HG03175 (cell line): ENCODE measurements at regions not wholly inside any gene's neighbourhood (a gene's known extent, or its start where the extent isn't known, plus 50 kb on each side); places are given as distances from the start of the nearest gene placed in this dataset.

Experiments used
- ATAC-seq: cut with Tn5 transposase; IDR thresholded peaks from one replicate; pipeline ENCODE4 v1.9.1; 2021; ENCODE audit warnings: mild to moderate bottlenecking, moderate library complexity; ENCODE audit not compliant: unreplicated experiment

GRCh38 chr1:201589186-201589585, 50.3 kb downstream of the NAV1 start:
- ATAC-seq: no peak

GRCh38 chr1:201590474-201590873, 51.5 kb downstream of the NAV1 start:
- no peak for ATAC-seq

DNA sequence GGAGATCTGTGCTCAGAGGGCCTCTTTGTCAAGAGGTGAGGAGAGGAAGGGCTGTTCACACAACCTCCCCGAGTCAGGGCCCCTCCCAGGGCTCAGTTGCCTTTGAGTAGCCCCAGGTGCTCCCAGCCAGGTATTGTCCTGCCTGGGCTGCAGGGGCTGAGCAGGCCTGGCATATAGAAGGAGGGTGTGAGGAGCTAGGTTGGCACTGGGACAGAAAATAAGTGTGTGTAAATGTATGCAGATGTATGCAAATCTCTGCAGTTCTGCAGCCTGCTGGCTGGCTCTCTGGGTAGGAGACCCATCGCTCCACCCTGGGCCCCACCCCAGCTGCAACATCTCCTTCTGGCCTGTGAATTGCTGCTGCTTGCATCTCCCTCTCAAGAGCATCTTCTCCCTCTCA, 52.4 kb downstream of the NAV1 start:
- ATAC-seq: no peak

GRCh38 chr1:201591981-201592380, 53.1 kb downstream of the NAV1 start:
- no peak for ATAC-seq

GRCh38 chr1:201593200-201593921, 54.4 kb downstream of the NAV1 start:
- no peak for ATAC-seq

- ATAC-seq: no peak
Observed at GRCh38 chr1:201594575-201595245, 55.8 kb downstream of the NAV1 start.

DNA sequence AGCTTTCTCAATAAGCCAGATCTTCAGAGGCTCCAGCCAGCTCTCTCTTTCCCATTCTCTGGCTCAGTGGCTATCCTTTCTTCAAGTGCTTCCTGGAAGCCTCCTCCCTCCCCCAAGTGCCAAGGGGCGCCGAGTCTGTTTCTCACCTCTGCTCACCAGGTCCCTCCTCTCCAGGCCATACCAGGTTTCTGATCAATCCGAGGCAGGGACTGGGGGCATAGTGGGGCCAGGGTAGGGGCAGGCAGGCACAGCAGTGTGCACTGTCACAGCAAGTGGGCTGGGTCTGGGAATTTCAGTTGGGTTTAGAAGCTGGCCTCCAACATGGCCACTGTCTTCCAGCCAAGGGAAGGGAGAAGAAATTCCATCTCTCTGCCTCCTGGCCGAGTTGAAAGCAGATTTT, 56.5 kb downstream of the NAV1 start:
- ATAC-seq: no peak

- ATAC-seq: no peak
Observed at GRCh38 chr1:201596101-201596868, 57.4 kb downstream of the NAV1 start.

- ATAC-seq: no peak
Observed at GRCh38 chr1:201597551-201598230, 58.8 kb downstream of the NAV1 start.

DNA sequence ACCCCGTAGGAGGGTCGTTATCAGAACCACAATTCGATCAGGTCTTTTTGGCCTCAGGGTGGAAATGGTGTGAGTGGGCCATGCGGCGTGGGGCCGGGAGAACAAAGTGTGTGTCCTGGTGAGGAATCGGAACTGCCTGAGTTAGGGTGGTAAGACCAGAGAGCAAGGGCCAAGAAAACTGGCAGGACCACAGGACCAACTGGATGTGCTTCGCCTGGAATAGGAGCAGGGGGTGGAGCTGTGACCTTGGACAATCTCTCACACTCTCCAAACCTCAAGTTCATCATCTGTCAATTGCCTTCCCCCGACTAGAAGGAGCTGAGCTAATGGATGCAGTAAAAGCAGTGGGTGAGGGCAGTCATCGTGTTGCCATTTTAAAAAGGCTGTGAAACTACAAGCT, 59.5 kb downstream of the NAV1 start:
- ATAC-seq: no peak

DNA sequence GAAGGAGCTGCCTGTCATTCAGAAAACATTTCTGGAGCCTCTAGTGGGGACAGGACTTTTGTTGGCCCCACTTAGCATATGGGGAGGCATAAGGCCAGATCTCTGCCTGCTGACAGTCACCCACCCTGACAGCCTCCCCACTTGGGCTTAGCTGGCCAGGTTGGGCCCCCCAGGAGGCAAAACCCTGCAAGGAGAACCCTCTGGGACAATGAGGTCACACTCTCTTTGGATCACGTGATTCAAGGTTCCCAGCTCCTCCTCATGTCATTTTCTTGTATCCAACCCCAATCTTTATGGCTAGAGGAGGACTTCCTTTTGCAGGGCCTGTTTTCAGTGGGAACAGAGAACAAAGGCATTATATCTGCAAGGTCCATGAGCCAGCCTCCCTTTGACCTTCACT, 60.0 kb downstream of the NAV1 start:
- no peak for ATAC-seq

DNA sequence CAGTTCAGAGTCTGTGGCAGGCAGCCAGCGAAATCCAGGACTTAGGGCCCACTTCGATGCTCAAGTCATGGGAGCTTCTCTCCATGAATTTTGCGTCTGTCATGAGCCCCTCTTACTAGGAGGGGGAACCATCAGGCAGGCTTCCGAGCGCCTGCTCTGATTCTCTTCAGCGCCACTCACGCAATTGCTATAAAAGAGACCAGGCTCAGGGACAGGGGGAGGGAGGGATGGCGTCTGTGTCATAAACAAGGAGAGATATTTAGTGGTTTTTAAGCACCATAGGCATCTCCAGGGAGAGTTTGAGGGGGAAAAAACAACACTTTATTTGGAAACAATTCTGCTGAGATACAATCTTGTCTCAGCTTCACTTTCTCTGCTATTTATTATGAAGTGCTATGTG, 60.6 kb downstream of the NAV1 start:
- no peak for ATAC-seq

DNA sequence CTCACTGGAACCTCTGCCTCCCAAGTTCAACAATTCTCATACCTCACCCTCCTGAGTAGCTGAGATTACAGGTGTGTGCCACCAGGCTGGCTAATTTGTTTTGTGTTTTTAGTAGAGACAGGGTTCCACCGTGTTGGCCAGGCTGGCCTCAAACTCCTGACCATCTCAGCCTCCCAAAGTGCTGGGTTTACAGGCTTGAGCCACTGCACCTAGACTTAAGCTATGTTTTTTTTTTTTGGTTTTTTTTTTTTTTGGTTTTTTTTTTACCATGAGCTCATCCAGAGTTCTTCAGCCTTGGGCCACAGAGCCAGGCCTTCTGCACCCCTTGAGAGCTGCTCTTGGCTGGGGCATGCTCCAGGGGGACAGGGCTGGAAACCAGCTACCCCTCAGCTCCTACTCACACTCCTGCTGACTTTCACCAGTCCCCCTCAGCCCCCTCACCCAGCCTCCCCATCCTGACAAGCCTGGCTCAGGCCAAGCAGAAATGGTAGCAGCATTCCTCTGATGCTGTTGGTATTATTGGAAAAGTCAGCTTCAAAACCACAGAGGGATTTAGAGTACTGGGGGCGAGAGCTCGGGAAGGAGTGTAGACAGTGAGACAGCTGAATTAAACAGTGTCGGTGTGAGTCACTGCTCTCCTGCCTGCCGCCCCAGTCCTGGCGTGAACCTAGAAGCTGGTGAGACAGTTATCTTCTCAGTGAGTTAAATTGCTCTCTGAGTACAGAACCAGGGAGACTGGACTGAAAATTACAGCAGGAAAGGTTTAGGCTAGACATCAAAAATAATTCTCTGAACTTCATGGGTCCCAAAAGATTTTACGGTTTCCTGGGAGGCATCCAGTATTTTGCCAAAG, 63.7 kb downstream of the NAV1 start:
- ATAC-seq: no peak

- ATAC-seq: no peak
Observed at GRCh38 chr1:201603613-201604232, 64.8 kb downstream of the NAV1 start.

GRCh38 chr1:201605385-201606010, 66.6 kb downstream of the NAV1 start:
- ATAC-seq: no peak

DNA sequence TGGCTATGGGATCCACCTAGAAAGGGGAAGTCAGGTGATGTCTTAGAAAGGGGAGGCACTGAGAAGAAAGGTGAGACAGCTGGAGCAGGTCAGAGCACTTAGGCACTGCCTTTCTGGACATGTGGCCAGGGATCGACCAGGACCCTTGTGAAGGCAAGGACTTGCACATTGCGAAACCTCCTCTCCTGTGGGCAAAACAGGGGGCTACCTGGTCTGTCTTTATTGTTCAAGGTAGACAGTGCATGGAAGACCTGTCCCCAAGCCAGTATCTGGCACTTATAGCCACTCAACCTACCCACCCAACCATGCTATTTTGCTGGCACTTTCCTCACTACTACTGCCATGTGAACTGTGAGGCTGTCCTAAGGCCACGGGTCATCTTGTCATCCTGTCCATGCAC, 67.2 kb downstream of the NAV1 start:
- no peak for ATAC-seq

GRCh38 chr1:201606623-201607022, 67.7 kb downstream of the NAV1 start:
- ATAC-seq: no peak

- ATAC-seq: no peak
Observed at GRCh38 chr1:201608635-201609395, 69.9 kb downstream of the NAV1 start.
